ENCODE measurements at regions not wholly inside any gene's neighbourhood (a gene's known extent, or its start where the extent isn't known, plus 50 kb on each side); places are given as distances from the start of the nearest gene placed in this dataset.

DNA sequence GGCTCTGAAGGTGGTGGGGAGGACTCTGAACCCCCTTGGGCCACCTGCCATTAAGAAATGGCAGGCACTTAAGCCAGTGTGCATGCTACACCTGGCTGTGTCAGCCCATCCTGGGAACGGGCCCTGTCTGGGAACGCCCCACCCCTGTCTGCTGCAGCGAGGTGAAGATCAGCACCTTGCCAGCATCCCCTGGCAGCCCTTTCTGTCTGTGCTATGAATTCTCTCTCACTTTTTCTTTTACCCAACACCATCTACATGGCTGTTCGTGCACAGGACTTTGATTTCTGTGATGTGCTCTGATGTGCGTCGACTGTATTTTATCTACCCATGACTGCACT lies 452.9 kb upstream of the B3GAT1 start:
- Histone ChIP-seq H3K27me3 (no peaks in the 10 kb centered on the region), H3K36me3 (no peaks in the 10 kb centered on the region), H3K27ac (no peak overlapping the region), H3K4me3 (no peak overlapping the region), H3K9me3 (no peaks in the 10 kb centered on the region), H3K4me1 (no peaks in the 10 kb centered on the region)
- DNase-seq, result no peak
- WGBS (ENCODE audit: insufficient coverage, low coverage, low lambda C conversion rate, missing lambda C conversion rate), result 71% methylated on average over 4 of the region's 6 CpGs
- no peak for ATAC-seq
- intact Hi-C loops (cut with DNase I), result no loop called here
- no peak for TF ChIP-seq POLR2A (IDR thresholded peaks at IDR 0.05)
- TF ChIP-seq, protein P1, sequence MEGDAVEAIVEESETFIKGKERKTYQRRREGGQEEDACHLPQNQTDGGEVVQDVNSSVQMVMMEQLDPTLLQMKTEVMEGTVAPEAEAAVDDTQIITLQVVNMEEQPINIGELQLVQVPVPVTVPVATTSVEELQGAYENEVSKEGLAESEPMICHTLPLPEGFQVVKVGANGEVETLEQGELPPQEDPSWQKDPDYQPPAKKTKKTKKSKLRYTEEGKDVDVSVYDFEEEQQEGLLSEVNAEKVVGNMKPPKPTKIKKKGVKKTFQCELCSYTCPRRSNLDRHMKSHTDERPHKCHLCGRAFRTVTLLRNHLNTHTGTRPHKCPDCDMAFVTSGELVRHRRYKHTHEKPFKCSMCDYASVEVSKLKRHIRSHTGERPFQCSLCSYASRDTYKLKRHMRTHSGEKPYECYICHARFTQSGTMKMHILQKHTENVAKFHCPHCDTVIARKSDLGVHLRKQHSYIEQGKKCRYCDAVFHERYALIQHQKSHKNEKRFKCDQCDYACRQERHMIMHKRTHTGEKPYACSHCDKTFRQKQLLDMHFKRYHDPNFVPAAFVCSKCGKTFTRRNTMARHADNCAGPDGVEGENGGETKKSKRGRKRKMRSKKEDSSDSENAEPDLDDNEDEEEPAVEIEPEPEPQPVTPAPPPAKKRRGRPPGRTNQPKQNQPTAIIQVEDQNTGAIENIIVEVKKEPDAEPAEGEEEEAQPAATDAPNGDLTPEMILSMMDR (IDR thresholded peaks at IDR 0.05), result no peak

DNA sequence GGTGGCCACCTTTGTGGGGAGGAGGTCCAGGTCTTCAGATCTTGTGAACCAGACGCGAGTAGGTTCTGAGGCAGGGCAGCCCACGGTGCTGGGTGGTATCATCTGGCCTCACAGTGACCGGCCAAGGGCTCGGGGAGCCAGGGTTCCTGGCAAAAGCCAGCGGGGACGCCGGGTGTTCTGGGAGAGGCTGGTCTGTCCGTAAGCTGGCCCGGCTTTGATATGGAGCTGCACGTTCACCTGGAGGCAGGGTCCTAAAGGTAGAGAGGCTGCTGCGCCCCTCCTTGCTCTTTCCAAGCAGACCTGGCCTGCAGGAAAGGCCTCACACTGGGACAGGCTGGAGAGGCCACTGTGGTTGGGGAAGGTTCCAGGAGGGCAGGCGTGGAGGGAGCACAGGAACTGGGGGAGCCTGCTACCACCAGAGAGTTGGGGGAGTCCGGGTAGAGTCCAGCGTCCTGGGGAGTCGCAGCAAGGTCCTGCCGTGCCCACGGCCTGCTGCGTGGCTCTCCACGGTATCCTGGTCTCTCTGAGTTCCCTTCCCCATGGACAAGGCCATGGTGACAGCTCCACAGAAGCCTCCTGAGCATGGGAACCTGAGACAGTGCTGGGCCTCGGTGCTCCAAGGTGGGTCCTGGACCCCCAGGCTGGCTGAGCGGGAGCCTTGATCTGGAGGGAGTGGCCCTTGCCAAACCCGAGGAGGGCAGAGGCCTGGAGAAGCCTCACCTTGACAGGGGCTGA lies 452.4 kb upstream of the B3GAT1 start:
- WGBS (ENCODE audit: insufficient coverage, low coverage, low lambda C conversion rate, missing lambda C conversion rate), result 0% methylated on average over 1 of the region's 23 CpGs
- no peak overlapping the region for H3K27ac ChIP-seq
- no peak for DNase-seq

DNA sequence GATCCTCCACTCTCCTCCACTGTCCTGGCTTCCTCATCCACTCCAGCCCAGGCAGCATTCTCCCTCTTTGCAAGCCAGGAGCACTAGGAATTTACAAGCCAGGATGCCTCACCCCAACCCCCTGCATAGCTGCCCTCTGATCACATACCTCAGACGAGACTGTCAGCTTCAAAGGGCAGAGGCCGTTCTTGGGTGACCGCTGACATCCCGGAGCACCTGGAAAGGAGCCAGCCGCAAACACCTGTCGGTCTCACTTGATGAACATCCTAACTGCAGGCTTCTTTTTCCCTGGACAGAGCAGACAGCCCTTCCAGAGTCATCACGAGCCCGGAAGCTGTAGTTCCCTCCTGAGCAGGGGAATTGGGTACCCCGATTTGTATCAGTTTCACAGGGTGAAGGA lies 451.3 kb upstream of the B3GAT1 start:
- TF ChIP-seq, protein P1 (IDR thresholded peaks at IDR 0.05), result no peak
- no peak for TF ChIP-seq POLR2A (IDR thresholded peaks at IDR 0.05)
- Histone ChIP-seq H3K4me1 (no peaks in the 10 kb centered on the region), H3K4me3 (no peak overlapping the region), H3K36me3 (no peaks in the 10 kb centered on the region), H3K27me3 (no peaks in the 10 kb centered on the region), H3K9me3 (no peaks in the 10 kb centered on the region), H3K27ac (no peak overlapping the region)
- WGBS (ENCODE audit: insufficient coverage, low coverage, low lambda C conversion rate, missing lambda C conversion rate), result 32% methylated on average over 3 of the region's 9 CpGs
- ATAC-seq (peak in 1 of 4 donors; percentile 27), DNase-seq (no peak)
- intact Hi-C loops (cut with DNase I), result no loop called here

More for the DNA sequence above, 452.4 kb upstream of the B3GAT1 start:
- Histone ChIP-seq H3K27me3 (no peaks in the 10 kb centered on the region), H3K9me3 (no peaks in the 10 kb centered on the region), H3K4me1 (no peaks in the 10 kb centered on the region), H3K36me3 (no peaks in the 10 kb centered on the region), H3K4me3 (no peak overlapping the region)
- no peak for TF ChIP-seq POLR2A (IDR thresholded peaks at IDR 0.05)
- TF ChIP-seq, protein P1 (IDR thresholded peaks at IDR 0.05), result no peak
- intact Hi-C loops (cut with DNase I), result no loop called here
- peak in 1 of 4 donors; percentile 8 for ATAC-seq

DNA sequence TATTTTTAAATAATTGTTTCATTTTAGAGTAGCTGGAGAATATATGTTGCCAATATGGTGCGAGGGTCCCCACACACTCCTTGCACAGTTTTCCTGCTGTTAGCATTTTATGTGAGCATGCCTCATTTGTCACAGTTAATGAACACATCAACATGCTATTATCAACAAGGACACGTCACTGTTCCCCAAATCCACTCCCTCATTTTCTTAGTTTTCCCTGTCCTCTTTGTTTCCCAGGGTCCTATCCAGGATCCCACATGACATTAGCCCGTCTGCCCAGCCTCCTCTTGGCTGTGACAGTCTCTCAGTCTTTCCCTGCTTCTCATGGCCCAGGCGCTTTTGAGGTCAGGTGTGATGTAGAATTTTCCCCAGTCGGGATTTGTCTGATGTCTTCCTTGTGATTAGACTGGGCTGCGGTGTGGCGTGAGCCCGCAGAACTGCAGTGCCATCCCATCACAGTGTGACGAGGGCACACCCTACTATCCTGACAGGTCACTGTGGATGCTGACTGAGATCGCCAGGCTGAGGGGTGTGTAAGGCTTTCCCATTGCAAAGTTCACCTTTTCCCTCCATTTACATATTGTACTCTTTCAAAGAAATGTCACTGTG lies 450.6 kb upstream of the B3GAT1 start:
- intact Hi-C loops (cut with DNase I), result no loop called here
- no peak for TF ChIP-seq POLR2A (IDR thresholded peaks at IDR 0.05)
- TF ChIP-seq, protein P1 (IDR thresholded peaks at IDR 0.05), result no peak
- ATAC-seq, result no peak
- Histone ChIP-seq H3K4me1 (no peaks in the 10 kb centered on the region), H3K36me3 (no peaks in the 10 kb centered on the region), H3K9me3 (no peaks in the 10 kb centered on the region), H3K27me3 (no peaks in the 10 kb centered on the region), H3K27ac (no peak overlapping the region), H3K4me3 (no peak overlapping the region)
- DNase-seq, result no peak
- 58% methylated on average over 3 of the region's 10 CpGs for WGBS (ENCODE audit: insufficient coverage, low coverage, low lambda C conversion rate, missing lambda C conversion rate)

Data from right lobe of liver (tissue), 6 donors.